ENCODE measurements at regions not wholly inside any gene's neighbourhood (a gene's known extent, or its start where the extent isn't known, plus 50 kb on each side); places are given as distances from the start of the nearest gene placed in this dataset.

- H2BK20ac ChIP-seq (ENCODE audit: low read depth, low read length) = no peak overlapping the region; the same call in 1 of the 2 replicates
- H3K9ac ChIP-seq (ENCODE audit: low read depth, low read length) = no peak overlapping the region
- TF ChIP-seq RCOR1 (IDR thresholded peaks at IDR 0.05; ENCODE audit: insufficient replicate concordance, low read length) = no peak
- no peak for TF ChIP-seq MAZ (IDR thresholded peaks at IDR 0.05; ENCODE audit: borderline replicate concordance, low read depth, low read length)
- TF ChIP-seq CHD1 (IDR thresholded peaks at IDR 0.05; ENCODE audit: low read depth, low read length) = no peak
- no peak for TF ChIP-seq RAD21 (IDR thresholded peaks at IDR 0.05; ENCODE audit: low read length)
- no peak for TF ChIP-seq BHLHE40 (IDR thresholded peaks at IDR 0.05; ENCODE audit: low read depth, low read length)
- no peak for TF ChIP-seq CEBPB (IDR thresholded peaks at IDR 0.05; ENCODE audit: low read depth, low read length)
- TF ChIP-seq RFX5 (IDR thresholded peaks at IDR 0.05; ENCODE audit: low read depth, low read length) = no peak
- no peak for TF ChIP-seq SMC3 (IDR thresholded peaks at IDR 0.05; ENCODE audit: low read depth, low read length)
- no peak for TF ChIP-seq CTCF (conservative IDR thresholded peaks at IDR 0.05; ENCODE audit: low read depth, low read length)
- TF ChIP-seq FOS (IDR thresholded peaks at IDR 0.05; ENCODE audit: low read depth, low read length) = no peak
- TF ChIP-seq USF2 (IDR thresholded peaks at IDR 0.05; ENCODE audit: low read depth, low read length) = no peak
- no peak for TF ChIP-seq NFE2L2 (IDR thresholded peaks at IDR 0.05; ENCODE audit: low read depth, low read length)
- TF ChIP-seq MXI1 (IDR thresholded peaks at IDR 0.05; ENCODE audit: borderline replicate concordance, low read depth, low read length) = no peak
- TF ChIP-seq MAFK (IDR thresholded peaks at IDR 0.05; ENCODE audit: low read depth, low read length) = no peak
- TF ChIP-seq POLR2A (IDR thresholded peaks at IDR 0.05; ENCODE audit: low read depth, low read length) = no peak
- TF ChIP-seq ELK1 (IDR thresholded peaks at IDR 0.05; ENCODE audit: borderline replicate concordance, low read depth, low read length) = no peak
- no TSS peak for BruUV-seq (replicated peaks)
- no peak overlapping the region for H4K8ac ChIP-seq (ENCODE audit: low read depth in 2 of 2, low read length in 2 of 2)
- intact Hi-C loops (cut with micrococcal nuclease) = loop anchor here (10.0 kb wide), 1 partner anchor 163 kb away; no protein-coding TSS in a partner anchor
- 0 out of 2 replicates have a peak overlapping the region, but pooled peaks have one; percentile 20 for H3K4ac ChIP-seq (ENCODE audit: low read depth, low read length)
- H3K4me3 ChIP-seq (ENCODE audit: insufficient read depth, low read depth, low read length) = no peak overlapping the region
- H3K9me3 ChIP-seq (ENCODE audit: control insufficient read depth, insufficient read depth, low read length) = peaks cover 2% of the 10 kb centered on the region
- no peaks in the 10 kb centered on the region; the same call in 1 of the 2 replicates for H3K9me1 ChIP-seq (ENCODE audit: insufficient read depth, low read length)
- no peak overlapping the region for H3K23ac ChIP-seq (ENCODE audit: low read depth, low read length)
- no peak overlapping the region for H2BK5ac ChIP-seq (ENCODE audit: low read depth, low read length, poor library complexity, severe bottlenecking)
- H3K4me2 ChIP-seq (ENCODE audit: low read depth, low read length) = no peak overlapping the region
- H3K79me1 ChIP-seq (ENCODE audit: low read depth in 1 of 2, low read length in 2 of 2) = no peaks in the 10 kb centered on the region
- H2AFZ ChIP-seq (replicated peaks; ENCODE audit: low read length, poor library complexity) = no peak overlapping the region
- WGBS, 2 experiments (ENCODE audit: extremely low coverage in 2 of 2, insufficient read length in 1 of 2) = no CpG with 5 or more reads among the region's 1 CpG
- no peaks in the 10 kb centered on the region for H3K36me3 ChIP-seq (ENCODE audit: control insufficient read depth, insufficient read depth, low read length)
- dilution Hi-C loops (cut with HindIII; ENCODE audit: low sequenced_read_pairs, unreplicated experiment) = no loop called here
- H2BK120ac ChIP-seq (ENCODE audit: low read depth, low read length) = no peak overlapping the region
- peak; percentile 28; the same call in 1 of the 2 replicates for ATAC-seq (ENCODE audit: low read depth)
- H2AK5ac ChIP-seq (ENCODE audit: low read depth, low read length) = no peak overlapping the region
- no peak overlapping the region for H4K91ac ChIP-seq (ENCODE audit: insufficient read depth, low read depth, low read length)
- DNase-seq = peak; percentile 68
- H3K56ac ChIP-seq (ENCODE audit: extremely low read depth, insufficient read depth, low read length) = no peak overlapping the region
- no peak overlapping the region for H4K5ac ChIP-seq (ENCODE audit: low read depth, low read length)
- no peak overlapping the region for H2BK15ac ChIP-seq (ENCODE audit: low read depth, low read length)
- H3K4me1 ChIP-seq (ENCODE audit: control insufficient read depth, insufficient read depth, low read length) = peaks cover 6% of the 10 kb centered on the region
- no peaks in the 10 kb centered on the region for H3K27me3 ChIP-seq (ENCODE audit: control insufficient read depth, insufficient read depth, low read length)
- no peak overlapping the region for H3K18ac ChIP-seq (ENCODE audit: low read depth, low read length)
- ChIA-PET CTCF (no interaction called here), POLR2A (ENCODE audit: unreplicated experiment) (no interaction called here)
- in situ Hi-C loops (cut with MboI; ENCODE audit: low sequenced_read_pairs) = no loop called here
- no peaks in the 10 kb centered on the region for H4K20me1 ChIP-seq (ENCODE audit: insufficient read depth, low read length)
- H3K14ac ChIP-seq (replicated peaks; ENCODE audit: low read depth, low read length) = 0 out of 2 replicates have a peak overlapping the region, but pooled peaks have one; percentile 32
- H2AK9ac ChIP-seq (replicated peaks; ENCODE audit: low read depth, low read length, poor library complexity) = no peak overlapping the region
- no peak overlapping the region for H3K27ac ChIP-seq (ENCODE audit: insufficient read depth, low read length)
These were observed 97.0 kb downstream of the DISP1 start for GRCh38 chr1:222911866-222912265.
